GM12878 (cell line): ENCODE measurements at regions not wholly inside any gene's neighbourhood (a gene's known extent, or its start where the extent isn't known, plus 50 kb on each side); places are given as distances from the start of the nearest gene placed in this dataset.

ENCODE experiments used
- ATAC-seq: fragments of 200-7000 bp; cut with Tn5 transposase; 3 replicates; pipeline ENCODE4 v1.9.1; 2020; ENCODE audit warnings: mild to moderate bottlenecking, moderate library complexity
- BruUV-seq: library from RNA; stranded (reverse); fragments of 400-500 nt; replicated peaks from 2 replicates; lab custom pipeline; 2021; lab: Mats Ljungman, UMichigan
- CTCF ChIA-PET: fragments of 300-600 bp; sonication (Branson Sonifier 250); formaldehyde crosslinking; extraction: SDS; loops from one replicate; lab custom pipeline; 2021; ENCODE audit warnings: inconsistent platforms; lab: Yijun Ruan, JAX
- POLR2A ChIA-PET: fragments of 350-600 bp; formaldehyde crosslinking; extraction: SDS; loops from one replicate; lab custom pipeline; 2021; ENCODE audit warnings: inconsistent platforms; lab: Charles Lee
- RAD21 ChIA-PET: fragments of 300-600 bp; sonication (Branson Sonifier 250); formaldehyde crosslinking; loops from one replicate; lab custom pipeline; 2023; ENCODE audit warnings: antibody characterized with exemption; ENCODE audit not compliant: unreplicated experiment; lab: Charles Lee
- SMC1A ChIA-PET: fragments of 300-600 bp; sonication (Branson Sonifier 250); formaldehyde crosslinking; loops from one replicate; lab custom pipeline; 2023; ENCODE audit not compliant: unreplicated experiment, uncharacterized antibody; lab: Charles Lee
- DNase-seq: peaks from one replicate; pipeline ENCODE4 v3.0.0-alpha.2; 2011; ENCODE audit warnings: low read depth, low spot score
- FAIRE-seq: peaks from 3 replicates; lab custom pipeline; 2011; peaks lifted over from hg19 to GRCh38; lab: Jason Lieb, UNC
- H2AFZ ChIP-seq: 2 replicates; pipeline ENCODE4 v1.6.0; 2011; ENCODE audit warnings: low read depth, low read length, control low read depth; ENCODE audit not compliant: control insufficient read depth
- H3K27ac ChIP-seq: 2 replicates; pipeline ENCODE4 v1.5.1; 2011; ENCODE audit warnings: control low read depth; ENCODE audit not compliant: control insufficient read depth, insufficient read depth
- H3K27me3 ChIP-seq, 2 experiments: replicated peaks in 1 of 2; 2 replicates each; pipeline versions ENCODE4 v1.6.0 to v1.6.1; 2011; ENCODE audit warnings: low read length in 1 of 2; ENCODE audit not compliant: control insufficient read depth in 2 of 2, insufficient read depth in 2 of 2
- H3K36me3 ChIP-seq, 2 experiments: 2 replicates each; pipeline ENCODE4 v1.5.1; 2011; ENCODE audit warnings: low read length in 1 of 2; ENCODE audit not compliant: control insufficient read depth in 2 of 2, insufficient read depth in 2 of 2
- H3K4me1 ChIP-seq: 2 replicates; pipeline ENCODE4 v1.6.1; 2011; ENCODE audit warnings: mild to moderate bottlenecking, low read length, moderate library complexity, mixed read lengths; ENCODE audit not compliant: control insufficient read depth, insufficient read depth
- H3K4me2 ChIP-seq: 2 replicates; pipeline ENCODE4 v1.6.0; 2011; ENCODE audit warnings: control low read depth; ENCODE audit not compliant: control insufficient read depth, insufficient read depth
- H3K4me3 ChIP-seq: fragments of 200-600 bp; sonication (generic); 2 replicates; pipeline ENCODE4 v1.5.1; 2016
- H3K79me2 ChIP-seq: 2 replicates; pipeline ENCODE4 v1.6.0; 2011; ENCODE audit warnings: low read length; ENCODE audit not compliant: control insufficient read depth, insufficient read depth
- H3K9ac ChIP-seq: 2 replicates; pipeline ENCODE4 v1.8.0; 2011; ENCODE audit warnings: low read length, control low read depth, mixed read lengths; ENCODE audit not compliant: control insufficient read depth, insufficient read depth
- H3K9me3 ChIP-seq: replicated peaks from 3 replicates; pipeline ENCODE4 v1.5.1; 2011; ENCODE audit warnings: mild to moderate bottlenecking, low read length; ENCODE audit not compliant: control insufficient read depth, insufficient read depth
- H4K20me1 ChIP-seq: 2 replicates; pipeline ENCODE4 v1.6.0; 2011; ENCODE audit not compliant: control insufficient read depth, insufficient read depth
- CHD4 ChIP-seq: fragments of 200-600 bp; sonication (generic); IDR thresholded peaks from 2 replicates; pipeline ENCODE4 v1.6.1; 2016; ENCODE audit warnings: mild to moderate bottlenecking
- EZH2 ChIP-seq: IDR thresholded peaks from 2 replicates; pipeline ENCODE4 v1.6.1; 2012; ENCODE audit warnings: low read depth, mild to moderate bottlenecking, control low read depth, inconsistent platforms, low read length, borderline replicate concordance; ENCODE audit not compliant: control insufficient read depth
- FOXK2 ChIP-seq: fragments of 450-650 bp; IDR thresholded peaks from 2 replicates; pipeline ENCODE4 v1.6.1; 2017; ENCODE audit warnings: mild to moderate bottlenecking, moderate library complexity
- KAT2A ChIP-seq: conservative IDR thresholded peaks from 2 replicates; pipeline ENCODE4 v1.6.1; 2011; ENCODE audit warnings: low read depth, low read length; ENCODE audit not compliant: control insufficient read depth
- NFIC ChIP-seq: IDR thresholded peaks from 2 replicates; pipeline ENCODE4 v1.6.1; 2012; ENCODE audit warnings: low read depth, mild to moderate bottlenecking, inconsistent platforms, low read length, moderate library complexity
- NR2C2 ChIP-seq: IDR thresholded peaks from 2 replicates; pipeline ENCODE4 v1.6.1; 2011; ENCODE audit warnings: borderline replicate concordance, low read depth; ENCODE audit not compliant: control insufficient read depth, insufficient read length
- PAX8 ChIP-seq: fragments of 450-650 bp; IDR thresholded peaks from 2 replicates; pipeline ENCODE4 v1.6.1; 2017; ENCODE audit warnings: mild to moderate bottlenecking, moderate library complexity
- POU2F2 ChIP-seq: IDR thresholded peaks from 3 replicates; pipeline ENCODE4 v1.6.1; 2011; ENCODE audit warnings: low read depth, mild to moderate bottlenecking, low read length, borderline replicate concordance
- RB1 ChIP-seq: fragments of 450-650 bp; formaldehyde crosslinking; IDR thresholded peaks from 2 replicates; pipeline ENCODE4 v1.6.1; 2017; ENCODE audit warnings: mild to moderate bottlenecking, borderline replicate concordance
- SPI1 ChIP-seq: IDR thresholded peaks from 2 replicates; pipeline ENCODE4 v1.6.1; 2011; ENCODE audit warnings: low read depth, mild to moderate bottlenecking, low read length, moderate library complexity, borderline replicate concordance; ENCODE audit not compliant: insufficient read depth
- ZBED1 ChIP-seq: IDR thresholded peaks from 2 replicates; pipeline ENCODE4 v1.6.1; 2016; ENCODE audit warnings: borderline replicate concordance
- ZNF384 ChIP-seq: IDR thresholded peaks from 2 replicates; pipeline ENCODE4 v1.6.1; 2012; ENCODE audit warnings: low read depth, mild to moderate bottlenecking, low read length, improper control_type of control experiment, borderline replicate concordance
- ZNF622 ChIP-seq: fragments of 450-650 bp; IDR thresholded peaks from 2 replicates; pipeline ENCODE4 v1.6.1; 2017; ENCODE audit warnings: mild to moderate bottlenecking, inconsistent platforms
- ZSCAN29 ChIP-seq: fragments of 450-650 bp; IDR thresholded peaks from 2 replicates; pipeline ENCODE4 v1.6.1; 2017; ENCODE audit warnings: mild to moderate bottlenecking, moderate library complexity
- WGBS: methylation state at CpG from one replicate; pipeline ENCODE4 v1.1.6; 2016; ENCODE audit warnings: low lambda C conversion rate; ENCODE audit not compliant: insufficient replicate concordance, insufficient coverage; ENCODE audit errors: missing lambda C conversion rate; 5-methylcytosine and 5-hydroxymethylcytosine counted together
- in situ Hi-C: fragments of 300-500 bp; cut with MboI; formaldehyde crosslinking; loops from 9 replicates; pipeline ENCODE4 v1.14.3; 2018; ENCODE audit warnings: mixed read lengths
- intact Hi-C: fragments of 100-400 bp; cut with micrococcal nuclease; formaldehyde crosslinking; loops from one replicate; pipeline ENCODE4 v1.14.2; 2022; ENCODE audit not compliant: unreplicated experiment
- TF ChIP-seq, protein P1 (sequence below): fragments of 450-650 bp; formaldehyde crosslinking; IDR thresholded peaks from 2 replicates; pipeline ENCODE4 v1.4.0; 2020; ENCODE audit warnings: mild to moderate bottlenecking, moderate library complexity

DNA sequence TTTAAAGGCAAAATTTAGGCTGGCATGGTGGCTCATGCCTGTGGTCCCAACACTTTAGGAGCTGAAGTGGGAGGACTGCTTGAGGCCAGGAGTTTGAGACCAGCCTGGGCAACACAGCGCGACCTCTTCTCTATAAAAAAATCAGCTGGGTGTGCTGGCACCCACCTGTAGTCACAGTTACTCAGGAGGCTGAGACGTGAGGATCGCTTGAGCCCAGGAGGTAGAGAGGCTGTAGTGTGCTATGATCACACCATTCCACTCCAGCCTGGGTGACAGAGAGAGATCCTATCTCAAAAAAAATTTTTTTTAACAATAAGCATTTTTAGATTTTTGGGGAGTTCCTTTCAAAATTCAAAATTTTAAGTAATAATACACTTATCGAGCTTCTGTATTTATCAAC is 63.3 kb downstream of the SPATA31C2 start:
- Histone ChIP-seq H3K36me3 (no peaks in the 10 kb centered on the region), H3K9ac (no peak overlapping the region), H2AFZ (no peak overlapping the region), H3K27ac (no peak overlapping the region), H3K4me3 (no peak overlapping the region), H3K79me2 (no peaks in the 10 kb centered on the region), H3K27me3 (peaks cover 0 to 3% of the 10 kb centered on the region in 2 experiments; a peak in 2 of 4 replicates), H4K20me1 (no peaks in the 10 kb centered on the region), H3K4me2 (no peak overlapping the region), H3K4me1 (no peaks in the 10 kb centered on the region), H3K9me3 (no peaks in the 10 kb centered on the region; the same call in 2 of the 3 replicates)
- ChIA-PET RAD21 (no interaction called here), CTCF (no interaction called here), SMC1A (no interaction called here), POLR2A (no interaction called here)
- BruUV-seq = no TSS peak
- FAIRE-seq (no peak), DNase-seq (no peak), ATAC-seq (no peak)
- intact Hi-C loops (no loop called here), in situ Hi-C loops (no loop called here)
- TF ChIP-seq PAX8 (no peak), ZNF622 (no peak)
- 42% methylated on average over 5 of the region's 5 CpGs for WGBS

DNA sequence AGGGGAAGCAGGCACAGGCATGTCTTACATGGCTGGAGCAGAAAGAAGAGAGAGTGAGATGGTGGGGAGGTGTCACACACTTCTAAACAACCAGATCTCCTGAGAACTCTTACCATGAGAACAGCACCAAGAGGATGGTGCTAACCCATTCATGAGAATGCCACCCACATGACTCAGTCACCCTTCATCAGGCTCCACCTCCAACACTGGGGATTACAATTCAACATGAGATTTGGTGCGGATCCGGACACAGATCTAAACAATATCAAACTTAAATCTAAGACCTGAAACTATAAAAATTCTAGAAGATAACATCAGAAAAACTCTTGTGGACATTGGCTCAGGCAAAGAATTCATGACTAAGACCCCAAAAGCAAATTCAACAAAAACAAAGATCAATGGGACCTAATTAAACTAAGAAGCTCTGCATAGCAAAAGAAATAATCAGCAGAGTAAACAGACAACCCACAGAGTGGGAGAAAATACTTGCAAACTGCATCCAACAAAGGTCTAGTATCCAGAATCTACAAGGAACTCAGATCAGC is 65.4 kb downstream of the SPATA31C2 start:
- in situ Hi-C loops (no loop called here), intact Hi-C loops (no loop called here)
- no TSS peak for BruUV-seq
- Histone ChIP-seq H3K27ac (no peak overlapping the region), H3K4me3 (no peak overlapping the region), H3K4me2 (no peak overlapping the region), H3K4me1 (no peaks in the 10 kb centered on the region), H2AFZ (no peak overlapping the region), H3K9me3 (no peaks in the 10 kb centered on the region; the same call in 2 of the 3 replicates), H3K36me3 (no peaks in the 10 kb centered on the region), H3K27me3 (peaks cover 0 to 3% of the 10 kb centered on the region in 2 experiments; a peak in 2 of 4 replicates), H4K20me1 (no peaks in the 10 kb centered on the region), H3K79me2 (no peaks in the 10 kb centered on the region), H3K9ac (no peak overlapping the region)
- WGBS = 34% methylated on average over 2 of the region's 2 CpGs
- no peak for DNase-seq
- ATAC-seq = no peak
- POLR2A ChIA-PET = no interaction called here
- CTCF ChIA-PET = no interaction called here
- no peak for FAIRE-seq
- RAD21 ChIA-PET = no interaction called here
- SMC1A ChIA-PET = no interaction called here
- TF ChIP-seq EZH2 (no peak), SPI1 (no peak), FOXK2 (no peak), KAT2A (no peak), ZNF384 (no peak), NR2C2 (no peak), ZBED1 (no peak), CHD4 (no peak), ZSCAN29 (no peak), RB1 (no peak), POU2F2 (no peak), NFIC (no peak)
- TF ChIP-seq, protein P1, sequence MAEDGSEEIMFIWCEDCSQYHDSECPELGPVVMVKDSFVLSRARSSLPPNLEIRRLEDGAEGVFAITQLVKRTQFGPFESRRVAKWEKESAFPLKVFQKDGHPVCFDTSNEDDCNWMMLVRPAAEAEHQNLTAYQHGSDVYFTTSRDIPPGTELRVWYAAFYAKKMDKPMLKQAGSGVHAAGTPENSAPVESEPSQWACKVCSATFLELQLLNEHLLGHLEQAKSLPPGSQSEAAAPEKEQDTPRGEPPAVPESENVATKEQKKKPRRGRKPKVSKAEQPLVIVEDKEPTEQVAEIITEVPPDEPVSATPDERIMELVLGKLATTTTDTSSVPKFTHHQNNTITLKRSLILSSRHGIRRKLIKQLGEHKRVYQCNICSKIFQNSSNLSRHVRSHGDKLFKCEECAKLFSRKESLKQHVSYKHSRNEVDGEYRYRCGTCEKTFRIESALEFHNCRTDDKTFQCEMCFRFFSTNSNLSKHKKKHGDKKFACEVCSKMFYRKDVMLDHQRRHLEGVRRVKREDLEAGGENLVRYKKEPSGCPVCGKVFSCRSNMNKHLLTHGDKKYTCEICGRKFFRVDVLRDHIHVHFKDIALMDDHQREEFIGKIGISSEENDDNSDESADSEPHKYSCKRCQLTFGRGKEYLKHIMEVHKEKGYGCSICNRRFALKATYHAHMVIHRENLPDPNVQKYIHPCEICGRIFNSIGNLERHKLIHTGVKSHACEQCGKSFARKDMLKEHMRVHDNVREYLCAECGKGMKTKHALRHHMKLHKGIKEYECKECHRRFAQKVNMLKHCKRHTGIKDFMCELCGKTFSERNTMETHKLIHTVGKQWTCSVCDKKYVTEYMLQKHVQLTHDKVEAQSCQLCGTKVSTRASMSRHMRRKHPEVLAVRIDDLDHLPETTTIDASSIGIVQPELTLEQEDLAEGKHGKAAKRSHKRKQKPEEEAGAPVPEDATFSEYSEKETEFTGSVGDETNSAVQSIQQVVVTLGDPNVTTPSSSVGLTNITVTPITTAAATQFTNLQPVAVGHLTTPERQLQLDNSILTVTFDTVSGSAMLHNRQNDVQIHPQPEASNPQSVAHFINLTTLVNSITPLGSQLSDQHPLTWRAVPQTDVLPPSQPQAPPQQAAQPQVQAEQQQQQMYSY (CRISPR knock-in tag) = no peak
